NCI-H2107 treated with DMSO at 0.1 percent for 48 hours (cell line): ENCODE measurements at regions not wholly inside any gene's neighbourhood (a gene's known extent, or its start where the extent isn't known, plus 50 kb on each side); places are given as distances from the start of the nearest gene placed in this dataset.
"Not testable (repeated sequence)": the region's sequence is repeated elsewhere in the genome, so short reads cannot be mapped to it uniquely, and the experiment has no call there.

ENCODE experiments used
- DNase-seq: peaks from one replicate; lab custom pipeline; 2025; ENCODE audit not compliant: unreplicated experiment; lab: John Stamatoyannopoulos, UW

GRCh38 chr10:108574233-108574632, 1349.1 kb downstream of the XPNPEP1 start:
- no peak for DNase-seq

- no peak for DNase-seq
These were observed 1354.5 kb downstream of the XPNPEP1 start for GRCh38 chr10:108568824-108569223.

- DNase-seq = no peak
These were observed 1355.2 kb downstream of the XPNPEP1 start for GRCh38 chr10:108567899-108568752.

GRCh38 chr10:108566316-108567107, 1356.8 kb downstream of the XPNPEP1 start:
- DNase-seq = no peak

- DNase-seq = no peak
These were observed 1361.2 kb downstream of the XPNPEP1 start for GRCh38 chr10:108562105-108562504.

- DNase-seq = no peak
These were observed 1361.7 kb downstream of the XPNPEP1 start for GRCh38 chr10:108561649-108562048.

GRCh38 chr10:108560488-108560887, 1362.8 kb downstream of the XPNPEP1 start:
- no peak for DNase-seq

GRCh38 chr10:108556186-108556585, 1367.1 kb downstream of the XPNPEP1 start:
- no peak for DNase-seq

- DNase-seq = no peak
These were observed 1377.4 kb downstream of the XPNPEP1 start for GRCh38 chr10:108545921-108546320.

- no peak for DNase-seq
These were observed 1378.7 kb downstream of the XPNPEP1 start for GRCh38 chr10:108544500-108545120.

GRCh38 chr10:108533551-108533950, 1369.0 kb upstream of the SORCS1 start:
- DNase-seq = not testable (repeated sequence)

GRCh38 chr10:108523016-108523800, 1358.7 kb upstream of the SORCS1 start:
- DNase-seq = no peak

GRCh38 chr10:108521827-108522492, 1357.5 kb upstream of the SORCS1 start:
- no peak for DNase-seq

- no peak for DNase-seq
These were observed 1351.3 kb upstream of the SORCS1 start for GRCh38 chr10:108515821-108516220.

GRCh38 chr10:108500396-108500795, 1335.9 kb upstream of the SORCS1 start:
- no peak for DNase-seq

GRCh38 chr10:108496106-108496505, 1331.6 kb upstream of the SORCS1 start:
- DNase-seq = no peak

- no peak for DNase-seq
These were observed 1326.4 kb upstream of the SORCS1 start for GRCh38 chr10:108490944-108491343.

- no peak for DNase-seq
These were observed 1306.9 kb upstream of the SORCS1 start for GRCh38 chr10:108471420-108471819.

- no peak for DNase-seq
These were observed 1305.4 kb upstream of the SORCS1 start for GRCh38 chr10:108469940-108470339.

GRCh38 chr10:108465871-108466641, 1301.5 kb upstream of the SORCS1 start:
- DNase-seq = no peak
